ENCODE measurements at regions not wholly inside any gene's neighbourhood (a gene's known extent, or its start where the extent isn't known, plus 50 kb on each side); places are given as distances from the start of the nearest gene placed in this dataset.

- no peaks in the 10 kb centered on the region for H3K27me3 ChIP-seq (ENCODE audit: control insufficient read depth, insufficient read depth, low read length)
- no peak overlapping the region for H3K4me3 ChIP-seq (ENCODE audit: low read depth in 2 of 2, low read length in 2 of 2)
- H3K9me3 ChIP-seq (ENCODE audit: control insufficient read depth, insufficient read depth, low read depth, low read length) = no peaks in the 10 kb centered on the region
- TF ChIP-seq, protein P1, sequence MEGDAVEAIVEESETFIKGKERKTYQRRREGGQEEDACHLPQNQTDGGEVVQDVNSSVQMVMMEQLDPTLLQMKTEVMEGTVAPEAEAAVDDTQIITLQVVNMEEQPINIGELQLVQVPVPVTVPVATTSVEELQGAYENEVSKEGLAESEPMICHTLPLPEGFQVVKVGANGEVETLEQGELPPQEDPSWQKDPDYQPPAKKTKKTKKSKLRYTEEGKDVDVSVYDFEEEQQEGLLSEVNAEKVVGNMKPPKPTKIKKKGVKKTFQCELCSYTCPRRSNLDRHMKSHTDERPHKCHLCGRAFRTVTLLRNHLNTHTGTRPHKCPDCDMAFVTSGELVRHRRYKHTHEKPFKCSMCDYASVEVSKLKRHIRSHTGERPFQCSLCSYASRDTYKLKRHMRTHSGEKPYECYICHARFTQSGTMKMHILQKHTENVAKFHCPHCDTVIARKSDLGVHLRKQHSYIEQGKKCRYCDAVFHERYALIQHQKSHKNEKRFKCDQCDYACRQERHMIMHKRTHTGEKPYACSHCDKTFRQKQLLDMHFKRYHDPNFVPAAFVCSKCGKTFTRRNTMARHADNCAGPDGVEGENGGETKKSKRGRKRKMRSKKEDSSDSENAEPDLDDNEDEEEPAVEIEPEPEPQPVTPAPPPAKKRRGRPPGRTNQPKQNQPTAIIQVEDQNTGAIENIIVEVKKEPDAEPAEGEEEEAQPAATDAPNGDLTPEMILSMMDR (IDR thresholded peaks at IDR 0.05) = no peak
- TF ChIP-seq POLR2AphosphoS5 (IDR thresholded peaks at IDR 0.05; ENCODE audit: low read depth, low read length) (no peak), SIN3A (IDR thresholded peaks at IDR 0.05; ENCODE audit: borderline replicate concordance, insufficient read depth, low read depth, low read length) (no peak), TCF7L2 (IDR thresholded peaks at IDR 0.05; ENCODE audit: low read depth, low read length) (no peak)
- TF ChIP-seq, protein P2, sequence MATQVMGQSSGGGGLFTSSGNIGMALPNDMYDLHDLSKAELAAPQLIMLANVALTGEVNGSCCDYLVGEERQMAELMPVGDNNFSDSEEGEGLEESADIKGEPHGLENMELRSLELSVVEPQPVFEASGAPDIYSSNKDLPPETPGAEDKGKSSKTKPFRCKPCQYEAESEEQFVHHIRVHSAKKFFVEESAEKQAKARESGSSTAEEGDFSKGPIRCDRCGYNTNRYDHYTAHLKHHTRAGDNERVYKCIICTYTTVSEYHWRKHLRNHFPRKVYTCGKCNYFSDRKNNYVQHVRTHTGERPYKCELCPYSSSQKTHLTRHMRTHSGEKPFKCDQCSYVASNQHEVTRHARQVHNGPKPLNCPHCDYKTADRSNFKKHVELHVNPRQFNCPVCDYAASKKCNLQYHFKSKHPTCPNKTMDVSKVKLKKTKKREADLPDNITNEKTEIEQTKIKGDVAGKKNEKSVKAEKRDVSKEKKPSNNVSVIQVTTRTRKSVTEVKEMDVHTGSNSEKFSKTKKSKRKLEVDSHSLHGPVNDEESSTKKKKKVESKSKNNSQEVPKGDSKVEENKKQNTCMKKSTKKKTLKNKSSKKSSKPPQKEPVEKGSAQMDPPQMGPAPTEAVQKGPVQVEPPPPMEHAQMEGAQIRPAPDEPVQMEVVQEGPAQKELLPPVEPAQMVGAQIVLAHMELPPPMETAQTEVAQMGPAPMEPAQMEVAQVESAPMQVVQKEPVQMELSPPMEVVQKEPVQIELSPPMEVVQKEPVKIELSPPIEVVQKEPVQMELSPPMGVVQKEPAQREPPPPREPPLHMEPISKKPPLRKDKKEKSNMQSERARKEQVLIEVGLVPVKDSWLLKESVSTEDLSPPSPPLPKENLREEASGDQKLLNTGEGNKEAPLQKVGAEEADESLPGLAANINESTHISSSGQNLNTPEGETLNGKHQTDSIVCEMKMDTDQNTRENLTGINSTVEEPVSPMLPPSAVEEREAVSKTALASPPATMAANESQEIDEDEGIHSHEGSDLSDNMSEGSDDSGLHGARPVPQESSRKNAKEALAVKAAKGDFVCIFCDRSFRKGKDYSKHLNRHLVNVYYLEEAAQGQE (IDR thresholded peaks at IDR 0.05; ENCODE audit: insufficient read depth in 1 of 2, low read depth in 2 of 2, low read length in 1 of 2) = no peak
- no peak for DNase-seq (ENCODE audit: low read depth, low spot score)
- H3K27ac ChIP-seq (ENCODE audit: low read length) = no peak overlapping the region
- ChIA-PET POLR2A (no interaction called here), CTCF (no interaction called here)
- intact Hi-C loops (cut with micrococcal nuclease; ENCODE audit: unreplicated experiment) (no loop called here), in situ Hi-C loops (cut with HindIII; ENCODE audit: low pct_unique_long_range_greater_than_20kb, low sequenced_read_pairs) (no loop called here)
- peak; percentile 30; the same call in 1 of the 2 replicates for ATAC-seq
- BruUV-seq (replicated peaks) = no TSS peak
- no peaks in the 10 kb centered on the region for H3K4me1 ChIP-seq (ENCODE audit: control insufficient read depth, insufficient read depth, low read length)
- H3K36me3 ChIP-seq (ENCODE audit: control insufficient read depth, insufficient read depth, low read length) = no peaks in the 10 kb centered on the region
Observed at GRCh38 chr2:150075831-150076230, 411.6 kb downstream of the RND3 start.

GRCh38 chr2:150066490-150066889, 421.0 kb downstream of the RND3 start:
- TF ChIP-seq, protein P2 (IDR thresholded peaks at IDR 0.05; ENCODE audit: insufficient read depth in 1 of 2, low read depth in 2 of 2, low read length in 1 of 2) = no peak
- no peak for TF ChIP-seq TCF7L2 (IDR thresholded peaks at IDR 0.05; ENCODE audit: low read depth, low read length)
- TF ChIP-seq, protein P1 (IDR thresholded peaks at IDR 0.05) = no peak
- TF ChIP-seq POLR2AphosphoS5 (IDR thresholded peaks at IDR 0.05; ENCODE audit: low read depth, low read length) = no peak
- TF ChIP-seq SIN3A (IDR thresholded peaks at IDR 0.05; ENCODE audit: borderline replicate concordance, insufficient read depth, low read depth, low read length) = no peak
- H3K9me3 ChIP-seq (ENCODE audit: control insufficient read depth, insufficient read depth, low read depth, low read length) = no peaks in the 10 kb centered on the region
- DNase-seq (ENCODE audit: low read depth, low spot score) (no peak), ATAC-seq (no peak)
- intact Hi-C loops (cut with micrococcal nuclease; ENCODE audit: unreplicated experiment) (no loop called here), in situ Hi-C loops (cut with HindIII; ENCODE audit: low pct_unique_long_range_greater_than_20kb, low sequenced_read_pairs) (no loop called here)
- ChIA-PET CTCF (no interaction called here), POLR2A (interaction anchor here (0.7 kb wide), 1 partner anchor 1972 kb away, joined by 3 read pairs; no protein-coding TSS in a partner anchor)
- no peaks in the 10 kb centered on the region for H3K27me3 ChIP-seq (ENCODE audit: control insufficient read depth, insufficient read depth, low read length)
- H3K27ac ChIP-seq (ENCODE audit: low read length) = no peak overlapping the region
- H3K4me1 ChIP-seq (ENCODE audit: control insufficient read depth, insufficient read depth, low read length) = no peaks in the 10 kb centered on the region
- no peaks in the 10 kb centered on the region for H3K36me3 ChIP-seq (ENCODE audit: control insufficient read depth, insufficient read depth, low read length)
- H3K4me3 ChIP-seq (ENCODE audit: low read depth in 2 of 2, low read length in 2 of 2) = no peak overlapping the region
- BruUV-seq (replicated peaks) = no TSS peak
